Smooth muscle cell of the brain vasculature (primary cell): ENCODE measurements at regions not wholly inside any gene's neighbourhood (a gene's known extent, or its start where the extent isn't known, plus 50 kb on each side); places are given as distances from the start of the nearest gene placed in this dataset.

Experiments used
- DNase-seq: peaks from one replicate; pipeline ENCODE4 v3.0.0-alpha.2; 2012; ENCODE audit warnings: low read depth, low spot score

DNA sequence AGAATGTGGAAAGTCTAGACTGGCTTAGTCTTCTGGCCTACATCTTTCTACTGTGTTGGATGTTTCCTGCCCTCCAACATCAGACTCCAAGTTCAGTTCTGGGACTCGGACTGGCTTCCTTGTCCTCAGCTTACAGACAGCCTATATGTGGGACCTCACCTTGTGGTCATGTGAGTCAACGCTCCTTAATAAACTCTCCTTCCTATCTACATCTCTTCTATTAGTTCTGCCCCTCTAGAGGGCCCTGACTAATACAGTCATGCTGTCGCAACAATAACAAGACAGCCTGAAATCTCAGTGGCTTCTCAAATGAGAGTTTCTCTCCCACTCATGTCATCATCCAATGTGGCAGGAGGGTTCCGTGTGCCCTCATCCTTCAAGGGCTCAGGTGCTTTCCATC is 347.8 kb downstream of the MZT1 start:
- DNase-seq, result no peak

GRCh38 chr13:72368031-72368430 is 359.4 kb downstream of the MZT1 start:
- DNase-seq, result no peak

GRCh38 chr13:72346716-72347115 is 380.7 kb downstream of the MZT1 start:
- no peak for DNase-seq

DNA sequence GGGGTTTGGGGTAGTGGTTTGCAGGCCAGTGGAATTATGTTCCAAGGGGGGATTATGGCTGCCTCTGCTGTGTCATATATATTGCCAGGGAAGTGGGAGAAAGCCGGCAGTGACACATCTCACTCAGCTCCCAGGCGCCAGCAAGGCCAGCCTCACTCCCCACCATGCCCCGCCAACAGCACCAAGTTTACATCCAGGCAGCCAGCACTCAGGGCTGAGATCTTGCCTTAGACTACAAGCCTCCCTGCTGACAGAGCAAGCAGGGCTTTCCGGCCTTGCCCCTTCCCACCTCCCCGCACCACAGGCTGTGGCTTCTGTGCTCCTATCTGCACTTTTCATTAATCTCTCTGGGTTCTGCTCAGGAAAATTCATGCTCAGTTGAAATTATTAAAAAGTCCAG is 385.1 kb downstream of the MZT1 start:
- no peak for DNase-seq

GRCh38 chr13:72341904-72342303 is 385.5 kb downstream of the MZT1 start:
- DNase-seq, result no peak

DNA sequence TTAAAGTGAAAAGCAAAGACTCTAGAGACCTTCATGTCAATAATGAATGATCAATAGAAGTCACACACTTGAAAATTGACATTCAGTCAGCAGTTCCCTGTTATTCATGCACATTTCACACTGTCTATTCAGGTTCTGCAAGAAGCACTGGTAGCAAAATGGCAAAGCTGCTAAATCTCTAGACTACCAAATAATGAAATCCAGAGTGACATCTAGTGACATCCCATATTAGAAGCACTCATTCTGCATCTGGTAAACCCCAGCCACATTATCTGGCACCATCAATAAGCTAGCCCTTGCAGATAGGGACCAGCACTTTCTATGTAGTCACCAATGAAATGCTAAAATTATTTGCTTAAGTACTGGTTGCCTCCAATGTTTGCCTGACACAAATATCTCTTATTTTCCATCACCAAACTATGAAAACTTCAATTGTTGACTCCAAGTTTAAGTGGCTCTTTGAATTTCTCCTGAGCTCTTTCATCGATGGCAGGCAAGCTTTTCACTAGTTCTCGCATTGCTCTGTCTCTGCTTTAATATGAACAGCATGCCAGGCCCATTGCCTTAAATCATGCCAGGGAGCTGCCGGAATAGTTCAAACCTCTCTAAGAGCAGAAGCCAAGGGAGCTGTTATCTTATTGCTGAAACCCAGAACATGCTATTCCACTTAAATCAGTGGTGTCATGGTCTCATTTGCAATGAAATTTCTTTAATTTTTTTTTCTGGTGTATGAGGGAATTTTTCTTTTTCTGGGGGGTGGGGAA is 409.9 kb downstream of the MZT1 start:
- no peak for DNase-seq

- DNase-seq, result no peak
These were observed 410.7 kb downstream of the MZT1 start for GRCh38 chr13:72316716-72317115.

GRCh38 chr13:72315312-72315711 is 412.1 kb downstream of the MZT1 start:
- no peak for DNase-seq

DNA sequence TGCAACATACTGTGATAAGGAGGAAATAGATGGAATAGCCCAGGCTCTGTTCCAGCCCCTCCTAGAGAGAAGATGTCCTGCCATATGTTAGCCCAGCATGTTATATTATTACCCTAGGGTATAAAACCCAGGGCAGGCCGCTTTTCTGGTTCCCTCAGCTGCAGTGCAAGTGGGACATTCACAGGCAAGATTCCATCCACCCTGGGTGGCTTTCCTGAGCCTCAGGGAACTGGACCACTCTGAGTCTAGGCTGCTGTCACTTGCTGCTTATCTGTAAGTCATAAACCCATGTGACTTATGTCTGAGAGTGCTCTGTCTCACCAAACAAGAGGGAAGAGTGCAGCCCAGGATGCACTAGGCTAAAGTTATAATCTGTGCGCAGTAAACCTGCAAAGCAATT is 413.2 kb downstream of the MZT1 start:
- DNase-seq, result no peak

DNA sequence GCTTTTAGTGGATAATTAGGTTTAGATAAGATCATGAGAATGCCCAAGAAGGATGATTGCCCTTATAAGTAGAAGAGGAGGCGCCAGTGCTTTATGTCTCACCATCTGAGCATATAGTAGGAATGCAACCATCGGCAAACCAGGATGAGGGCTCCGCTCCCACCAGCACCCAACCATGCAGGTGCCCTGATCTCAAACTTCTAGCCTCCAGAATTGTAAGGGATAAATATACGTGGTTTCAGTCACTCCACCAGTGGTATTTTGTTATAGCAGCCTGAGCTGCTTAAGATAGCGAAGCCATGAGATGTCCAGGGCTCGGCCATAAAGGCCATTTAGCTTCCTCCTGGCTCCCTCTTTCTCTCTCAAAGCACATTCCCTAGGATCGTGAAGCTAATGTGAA is 413.9 kb downstream of the MZT1 start:
- DNase-seq, result no peak

DNA sequence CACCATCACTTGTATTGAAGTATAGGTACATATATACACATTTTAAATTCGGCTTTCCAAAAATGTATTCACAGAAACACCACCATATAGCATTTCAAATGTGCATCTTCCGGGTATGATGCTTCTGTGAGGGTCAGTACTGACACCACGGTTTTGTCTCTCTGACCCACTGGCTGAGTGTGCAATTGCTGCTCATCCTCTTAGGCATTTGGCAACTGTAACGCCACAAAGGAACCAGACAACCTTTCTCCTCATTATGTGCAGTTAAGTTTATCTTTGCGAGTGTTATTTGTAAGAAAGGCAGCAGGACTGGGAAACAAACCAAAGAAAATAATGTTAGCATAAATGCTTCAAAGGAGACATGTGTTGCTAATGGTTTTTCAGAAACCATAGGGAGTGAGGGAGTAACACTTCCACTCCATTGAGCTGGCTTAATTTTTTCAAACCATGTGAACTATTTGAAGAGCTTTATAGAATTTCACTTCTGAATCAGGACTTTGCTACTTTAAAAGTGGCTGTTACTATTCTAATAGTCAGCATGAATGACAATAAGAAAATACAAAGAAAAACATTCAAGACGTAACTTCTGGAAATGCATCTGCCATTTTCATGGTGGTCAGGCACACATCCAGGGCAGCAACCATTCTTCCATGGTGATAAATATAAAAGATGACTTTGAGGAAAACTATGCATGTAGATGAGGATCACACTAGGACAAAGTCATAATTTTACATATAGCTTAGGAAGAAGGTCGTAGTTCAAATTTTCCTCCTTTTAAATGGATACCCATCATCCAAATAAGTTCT is 423.3 kb downstream of the MZT1 start:
- peak; percentile 33 for DNase-seq

- DNase-seq, result no peak
These were observed 429.2 kb upstream of the DACH1 start for GRCh38 chr13:72296246-72296645.

GRCh38 chr13:72295153-72295552 is 428.1 kb upstream of the DACH1 start:
- DNase-seq, result no peak

- DNase-seq, result no peak
These were observed 426.2 kb upstream of the DACH1 start for GRCh38 chr13:72293206-72293605.

GRCh38 chr13:72290962-72291681 is 424.1 kb upstream of the DACH1 start:
- DNase-seq, result no peak

DNA sequence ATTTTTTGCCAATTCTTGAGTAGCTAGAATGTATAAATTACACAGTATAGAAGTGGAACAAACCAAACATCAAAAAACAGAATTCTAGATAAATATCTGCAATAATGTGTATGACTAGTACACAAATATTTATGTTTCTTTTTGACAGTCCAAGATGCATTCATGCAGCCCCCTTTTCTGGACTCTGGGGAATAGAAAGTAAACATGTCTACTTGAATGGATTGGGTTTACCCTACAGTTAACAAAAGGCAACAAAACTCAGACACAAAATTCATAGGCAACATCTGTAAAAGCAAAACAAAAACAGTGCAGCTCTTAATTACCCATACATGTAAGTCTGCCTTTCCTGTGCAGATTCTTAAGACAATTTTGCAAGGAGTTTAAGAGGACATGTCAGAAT is 419.4 kb upstream of the DACH1 start:
- DNase-seq, result no peak

- DNase-seq, result no peak
These were observed 417.8 kb upstream of the DACH1 start for GRCh38 chr13:72284791-72285190.

GRCh38 chr13:72261732-72262131 is 394.7 kb upstream of the DACH1 start:
- DNase-seq, result no peak

DNA sequence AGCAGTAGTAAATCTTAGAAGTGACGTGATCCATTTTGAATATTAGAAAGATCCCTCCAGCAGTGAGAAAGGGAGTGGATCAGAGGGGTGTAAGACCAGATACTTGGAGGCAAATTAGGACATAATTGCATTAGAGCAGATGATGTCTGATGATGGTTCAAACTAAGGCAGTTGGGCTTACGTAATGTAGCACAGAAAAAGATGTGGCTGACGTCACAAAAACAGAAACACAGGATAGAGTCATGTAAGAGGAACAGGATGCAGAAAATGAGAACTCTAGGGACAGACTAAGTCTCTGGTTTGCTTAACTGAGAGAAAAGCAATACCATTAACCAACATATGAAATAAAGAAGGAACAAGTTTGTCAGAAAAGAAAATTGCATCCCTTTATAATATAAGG is 392.5 kb upstream of the DACH1 start:
- no peak for DNase-seq

DNA sequence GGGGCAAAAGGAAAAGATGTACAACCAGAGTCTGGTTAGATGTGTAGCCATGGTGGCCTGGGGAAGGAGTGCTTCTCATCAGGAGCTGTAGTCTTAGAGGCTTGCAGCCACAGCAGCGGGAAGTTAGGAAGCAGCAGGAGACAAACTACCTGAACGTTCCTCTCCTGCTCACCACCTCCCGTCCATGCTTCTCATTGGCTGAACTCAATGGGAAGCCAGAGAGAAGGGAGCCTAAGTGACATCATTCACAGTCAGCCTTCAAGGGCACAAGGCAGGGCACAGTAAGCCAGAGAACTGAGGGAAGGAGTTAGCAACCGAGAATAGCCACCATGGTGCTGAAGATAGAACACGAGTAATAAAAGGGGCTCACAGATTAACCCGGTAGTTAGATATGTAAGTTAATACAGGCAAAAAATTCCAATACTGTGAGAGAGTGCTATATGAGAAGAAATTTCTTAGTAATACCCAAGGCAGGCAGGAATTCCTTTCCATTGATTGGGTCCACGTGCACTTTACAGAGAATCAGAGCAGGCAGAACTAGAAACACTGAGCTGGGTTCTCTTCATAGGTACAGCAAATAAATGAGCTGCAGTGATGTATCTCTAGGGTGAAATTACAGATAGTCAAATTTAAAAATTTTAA is 391.5 kb upstream of the DACH1 start:
- no peak for DNase-seq

- DNase-seq, result no peak
These were observed 388.9 kb upstream of the DACH1 start for GRCh38 chr13:72255908-72256307.

DNA sequence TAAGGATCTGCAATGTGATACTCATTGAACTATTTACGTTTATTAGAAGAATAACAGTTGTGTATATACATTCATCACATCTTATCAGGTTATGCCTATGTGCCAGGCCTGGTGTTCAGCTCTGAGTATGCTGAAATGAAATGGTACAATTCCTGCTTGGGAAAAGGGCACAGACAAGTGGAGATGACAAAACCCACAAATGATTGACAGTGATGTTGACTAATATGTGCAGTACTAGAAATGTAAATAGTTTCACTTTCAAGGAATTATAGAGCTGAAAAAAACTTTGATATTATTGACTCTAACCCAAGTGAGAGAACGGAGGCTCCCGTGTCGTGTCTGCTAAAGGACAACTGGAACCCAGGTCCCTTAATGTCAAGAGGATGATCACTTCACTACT is 386.8 kb upstream of the DACH1 start:
- no peak for DNase-seq
